HL-60 (cell line): ENCODE measurements at regions not wholly inside any gene's neighbourhood (a gene's known extent, or its start where the extent isn't known, plus 50 kb on each side); places are given as distances from the start of the nearest gene placed in this dataset.

Experiments
- DNase-seq, 2 experiments: peaks; one replicate each; pipeline ENCODE4 v3.0.0-alpha.2; 2010 to 2020; ENCODE audit warnings: low read depth in 1 of 2, low spot score in 1 of 2
- H3K27ac ChIP-seq: fragments of 250-450 bp; sonication (Bioruptor Pico); replicated peaks from 2 replicates; pipeline ENCODE4 v1.5.1; 2020; ENCODE audit warnings: mild to moderate bottlenecking, moderate library complexity
- H3K27me3 ChIP-seq: fragments of 250-450 bp; sonication (Bioruptor Pico); 2 replicates; pipeline ENCODE4 v1.5.1; 2021; ENCODE audit warnings: mild to moderate bottlenecking, moderate library complexity; ENCODE audit not compliant: insufficient read depth, poor library complexity, severe bottlenecking
- H3K4me3 ChIP-seq: replicated peaks from 2 replicates; pipeline ENCODE4 v1.5.1; 2011; ENCODE audit warnings: mild to moderate bottlenecking, control low read depth, low read length; ENCODE audit not compliant: insufficient read depth
- CTCF ChIP-seq: IDR thresholded peaks from one replicate; pipeline ENCODE4 v1.5.1; 2011; ENCODE audit warnings: low read length, control low read depth, inconsistent platforms; ENCODE audit not compliant: insufficient read depth
- GABPA ChIP-seq: IDR thresholded peaks from 2 replicates; pipeline ENCODE4 v1.6.1; 2012; ENCODE audit warnings: low read depth
- POLR2AphosphoS5 ChIP-seq: IDR thresholded peaks from 2 replicates; pipeline ENCODE4 v1.6.1; 2012; ENCODE audit warnings: low read depth
- REST ChIP-seq: IDR thresholded peaks from 2 replicates; pipeline ENCODE4 v1.6.1; 2012; ENCODE audit warnings: low read depth; ENCODE audit not compliant: insufficient replicate concordance
- SPI1 ChIP-seq: IDR thresholded peaks from 2 replicates; pipeline ENCODE4 v1.6.1; 2012; ENCODE audit warnings: low read depth, mild to moderate bottlenecking, borderline replicate concordance

- no peak for TF ChIP-seq POLR2AphosphoS5
- no peak for TF ChIP-seq REST
- TF ChIP-seq GABPA: no peak
- TF ChIP-seq CTCF: no peak
- TF ChIP-seq SPI1: no peak
- Histone ChIP-seq H3K4me3 (no peak overlapping the region), H3K27ac (no peak overlapping the region), H3K27me3 (no peaks in the 10 kb centered on the region)
- DNase-seq: no peak
Measured at GRCh38 chr5:125477586-125477975, 731.1 kb upstream of the ZNF608 start.

- no peak for TF ChIP-seq POLR2AphosphoS5
- no peak for TF ChIP-seq CTCF
- TF ChIP-seq REST: no peak
- no peak for TF ChIP-seq GABPA
- no peak for TF ChIP-seq SPI1
- no peak for DNase-seq
- no peak overlapping the region for H3K27ac ChIP-seq
Measured at GRCh38 chr5:125478599-125478998, 732.2 kb upstream of the ZNF608 start.

GRCh38 chr5:125480911-125481310 lies 734.5 kb upstream of the ZNF608 start:
- H3K4me3 ChIP-seq: no peak overlapping the region
- H3K27me3 ChIP-seq: no peaks in the 10 kb centered on the region
- no peak overlapping the region for H3K27ac ChIP-seq
- DNase-seq: no peak
- TF ChIP-seq CTCF: no peak
- no peak for TF ChIP-seq REST
- no peak for TF ChIP-seq SPI1
- TF ChIP-seq GABPA: no peak
- TF ChIP-seq POLR2AphosphoS5: no peak

More at GRCh38 chr5:125478599-125478998, 732.2 kb upstream of the ZNF608 start:
- H3K4me3 ChIP-seq: no peak overlapping the region
- H3K27me3 ChIP-seq: no peaks in the 10 kb centered on the region
